KG1 (cell line): ENCODE measurements at regions not wholly inside any gene's neighbourhood (a gene's known extent, or its start where the extent isn't known, plus 50 kb on each side); places are given as distances from the start of the nearest gene placed in this dataset.

Source experiments
- DNase-seq: peaks from one replicate; lab custom pipeline; 2025; lab: John Stamatoyannopoulos, UW

- no peak for DNase-seq
These were observed 248.6 kb upstream of the ANKRD55 start for GRCh38 chr5:56481428-56482357.

- DNase-seq: no peak
These were observed 247.7 kb upstream of the ANKRD55 start for GRCh38 chr5:56480705-56481427.

GRCh38 chr5:56480078-56480704 is 247.1 kb upstream of the ANKRD55 start:
- no peak for DNase-seq

- DNase-seq: no peak
These were observed 246.6 kb upstream of the ANKRD55 start for GRCh38 chr5:56479696-56480077.

GRCh38 chr5:56479126-56479525 is 246.0 kb upstream of the ANKRD55 start:
- DNase-seq: no peak

GRCh38 chr5:56478062-56478461 is 244.9 kb upstream of the ANKRD55 start:
- DNase-seq: no peak

- DNase-seq: no peak
These were observed 243.3 kb upstream of the ANKRD55 start for GRCh38 chr5:56476487-56476856.

- DNase-seq: no peak
These were observed 242.8 kb upstream of the ANKRD55 start for GRCh38 chr5:56475689-56476486.

GRCh38 chr5:56471707-56472106 is 238.6 kb upstream of the ANKRD55 start:
- DNase-seq: no peak

- no peak for DNase-seq
These were observed 236.9 kb upstream of the ANKRD55 start for GRCh38 chr5:56470007-56470406.

GRCh38 chr5:56468277-56468676 is 235.1 kb upstream of the ANKRD55 start:
- no peak for DNase-seq

GRCh38 chr5:56467176-56467717 is 234.1 kb upstream of the ANKRD55 start:
- DNase-seq: no peak

- DNase-seq: no peak
These were observed 233.1 kb upstream of the ANKRD55 start for GRCh38 chr5:56466136-56466816.

GRCh38 chr5:56465769-56466135 is 232.6 kb upstream of the ANKRD55 start:
- DNase-seq: no peak

- no peak for DNase-seq
These were observed 232.0 kb upstream of the ANKRD55 start for GRCh38 chr5:56464935-56465768.

- DNase-seq: no peak
These were observed 230.9 kb upstream of the ANKRD55 start for GRCh38 chr5:56463944-56464571.

- DNase-seq: no peak
These were observed 228.5 kb upstream of the ANKRD55 start for GRCh38 chr5:56461584-56461983.

- no peak for DNase-seq
These were observed 227.6 kb upstream of the ANKRD55 start for GRCh38 chr5:56460681-56461191.

GRCh38 chr5:56460195-56460546 is 227.0 kb upstream of the ANKRD55 start:
- DNase-seq: no peak
